ENCODE measurements at regions not wholly inside any gene's neighbourhood (a gene's known extent, or its start where the extent isn't known, plus 50 kb on each side); places are given as distances from the start of the nearest gene placed in this dataset.

GRCh38 chr18:72180689-72181088 is 363.5 kb downstream of the CBLN2 start:
- no peak for DNase-seq

DNA sequence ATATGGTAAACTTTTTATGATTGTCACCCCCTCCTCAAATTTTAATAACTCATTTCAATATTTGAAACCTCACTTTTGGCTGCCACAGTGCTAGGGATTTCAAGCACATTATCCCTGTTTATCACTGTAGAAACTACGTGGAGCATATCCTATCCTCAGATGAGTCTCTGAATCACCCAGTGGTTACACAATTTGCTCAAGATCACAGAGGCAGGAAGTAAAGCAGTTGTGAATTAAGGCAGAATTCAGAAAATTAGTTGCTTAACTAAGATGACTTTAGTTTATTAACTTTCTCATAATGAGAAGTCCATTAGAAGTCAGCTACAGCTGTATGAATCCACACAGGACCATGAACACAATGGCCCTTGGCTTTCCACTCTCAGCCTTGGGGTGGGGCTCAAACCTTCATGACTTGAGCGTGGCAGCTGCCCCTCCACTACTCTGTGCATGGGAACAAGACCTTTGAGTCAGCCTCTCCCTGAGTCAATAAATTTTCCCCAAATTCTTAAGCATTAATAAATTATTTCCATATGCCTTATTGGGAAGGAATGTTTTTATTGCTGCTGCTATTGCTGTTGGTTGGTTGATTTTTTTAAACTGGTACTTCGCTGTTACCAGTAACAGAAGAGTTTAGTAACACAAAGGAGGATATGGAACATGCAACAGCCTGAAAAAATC is 369.0 kb downstream of the CBLN2 start:
- no peak for DNase-seq

GRCh38 chr18:72171596-72171995 is 372.5 kb downstream of the CBLN2 start:
- DNase-seq: no peak

- DNase-seq: no peak
Measured at GRCh38 chr18:72161691-72162090, 382.5 kb downstream of the CBLN2 start.

DNA sequence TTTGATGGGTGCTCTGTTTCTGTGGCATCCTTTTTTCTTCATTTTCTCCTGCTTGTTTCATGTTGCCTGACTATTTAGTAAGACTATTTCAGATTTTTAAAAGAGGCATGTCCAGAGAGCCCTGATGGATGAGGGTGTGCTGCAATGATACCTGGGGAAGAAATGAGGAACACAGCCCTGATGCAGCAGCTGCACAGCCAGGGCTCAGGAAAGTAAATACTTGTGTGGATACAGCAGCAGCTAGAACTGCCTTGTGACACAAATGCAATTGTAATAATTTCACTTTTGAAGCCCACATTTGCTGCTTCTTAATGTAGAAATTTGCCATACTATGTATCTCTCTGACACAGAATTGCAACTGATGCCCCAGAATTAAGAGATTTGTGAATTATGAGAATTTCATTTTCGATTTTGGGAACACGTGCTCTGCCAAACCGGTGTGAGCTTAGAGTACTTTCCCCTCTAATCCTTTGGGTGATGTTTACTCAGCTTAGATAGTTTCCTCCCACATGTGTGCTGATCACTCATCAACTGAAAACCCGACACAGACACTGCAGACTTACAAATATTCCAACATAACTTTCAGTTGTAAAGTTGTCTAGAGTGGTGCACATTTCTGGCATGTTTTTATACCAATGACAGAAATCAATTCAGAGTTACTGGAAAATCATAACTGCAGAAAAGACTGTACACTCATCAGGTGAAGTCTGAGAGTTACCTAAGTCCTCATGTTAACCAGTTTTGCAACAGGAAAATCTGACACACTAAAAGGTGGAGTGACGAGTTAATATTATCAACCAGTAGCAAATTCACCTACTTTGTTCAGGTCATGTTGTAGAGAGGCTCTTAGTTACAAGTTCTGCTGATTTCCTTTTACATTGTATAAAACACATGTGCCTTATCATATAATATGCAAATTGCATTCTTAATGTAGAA is 383.4 kb downstream of the CBLN2 start:
- DNase-seq: no peak

DNA sequence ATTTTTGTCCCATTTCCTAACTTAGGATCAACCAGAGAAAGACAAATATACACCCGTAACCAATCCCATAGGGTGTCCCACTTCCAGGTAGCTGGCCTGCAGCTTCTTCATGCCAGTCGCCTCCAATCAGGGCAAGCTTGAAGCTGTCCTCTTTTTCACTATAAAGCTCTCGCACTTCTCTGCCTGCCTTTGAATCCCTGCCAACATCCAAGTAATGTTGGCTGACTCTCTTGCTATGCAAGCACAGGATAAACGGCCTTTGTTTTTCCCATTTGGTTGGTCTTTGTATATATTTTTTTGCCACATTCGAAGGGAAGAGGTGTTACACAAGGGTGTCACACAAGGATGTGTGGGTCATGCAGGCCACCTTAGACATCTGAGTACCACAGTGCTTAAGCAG is 388.8 kb downstream of the CBLN2 start:
- DNase-seq: no peak

- DNase-seq: no peak
Measured at GRCh38 chr18:72154926-72155325, 389.2 kb downstream of the CBLN2 start.

- no peak for DNase-seq
Measured at GRCh38 chr18:72152935-72153334, 391.2 kb downstream of the CBLN2 start.

GRCh38 chr18:72147830-72148229 is 396.3 kb downstream of the CBLN2 start:
- no peak for DNase-seq

GRCh38 chr18:72140007-72140406 is 404.1 kb downstream of the CBLN2 start:
- DNase-seq: no peak

GRCh38 chr18:72128649-72129048 is 415.5 kb downstream of the CBLN2 start:
- no peak for DNase-seq

DNA sequence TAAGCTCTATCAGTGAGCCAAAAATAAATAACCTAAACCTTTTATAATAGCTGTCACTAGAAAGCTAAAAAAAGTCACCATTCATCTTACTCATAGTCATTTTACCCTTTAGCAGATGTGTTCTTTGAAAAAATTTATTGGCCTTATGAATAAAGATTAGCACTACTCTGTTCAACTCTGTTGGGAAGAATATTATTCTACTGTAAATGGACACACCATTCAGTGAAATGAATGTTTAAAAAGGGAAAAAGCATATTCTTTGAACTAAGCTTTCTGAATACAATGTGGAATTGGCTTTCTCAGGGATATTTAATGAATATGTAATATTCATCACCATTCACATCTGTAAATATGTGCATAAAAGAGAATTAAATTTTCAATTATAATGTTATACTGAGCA is 422.0 kb downstream of the CBLN2 start:
- DNase-seq: no peak

- no peak for DNase-seq
Measured at GRCh38 chr18:72119082-72119481, 425.1 kb downstream of the CBLN2 start.

- DNase-seq: no peak
Measured at GRCh38 chr18:72114801-72115594, 429.1 kb downstream of the CBLN2 start.

DNA sequence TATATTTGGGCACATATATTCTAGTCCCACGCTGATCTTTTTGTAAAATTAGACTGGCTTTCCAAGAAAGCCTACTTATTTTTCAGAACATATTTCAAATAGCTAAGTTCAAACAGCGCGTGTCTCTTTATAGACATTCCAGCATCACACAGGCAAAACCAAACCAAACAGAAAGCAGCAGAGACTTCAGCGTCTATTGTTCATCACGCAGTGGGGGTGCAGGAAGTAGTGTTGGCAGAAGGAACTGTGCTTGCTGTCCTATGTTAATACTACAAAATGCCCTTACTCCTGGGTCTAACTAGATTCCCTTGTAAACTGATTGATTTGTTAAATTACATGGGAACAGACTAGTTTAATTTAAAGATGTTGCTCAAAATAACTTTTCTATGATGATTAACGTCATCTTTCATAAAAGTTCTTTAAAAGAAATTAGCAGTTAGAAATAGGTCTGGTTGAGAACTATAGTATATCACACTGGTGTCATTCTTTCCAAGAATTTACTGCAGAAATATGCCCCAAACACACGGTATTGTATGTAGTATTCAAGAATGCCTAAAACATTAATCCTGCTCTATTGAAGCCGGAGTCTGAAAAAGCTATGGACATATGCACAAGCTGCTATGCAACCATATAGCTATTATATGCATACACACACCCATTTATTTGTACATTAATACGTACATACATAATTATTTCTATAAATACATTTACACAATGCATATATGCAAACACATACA is 436.3 kb downstream of the CBLN2 start:
- no peak for DNase-seq

- DNase-seq: no peak
Measured at GRCh38 chr18:72104851-72105250, 439.3 kb downstream of the CBLN2 start.

DNA sequence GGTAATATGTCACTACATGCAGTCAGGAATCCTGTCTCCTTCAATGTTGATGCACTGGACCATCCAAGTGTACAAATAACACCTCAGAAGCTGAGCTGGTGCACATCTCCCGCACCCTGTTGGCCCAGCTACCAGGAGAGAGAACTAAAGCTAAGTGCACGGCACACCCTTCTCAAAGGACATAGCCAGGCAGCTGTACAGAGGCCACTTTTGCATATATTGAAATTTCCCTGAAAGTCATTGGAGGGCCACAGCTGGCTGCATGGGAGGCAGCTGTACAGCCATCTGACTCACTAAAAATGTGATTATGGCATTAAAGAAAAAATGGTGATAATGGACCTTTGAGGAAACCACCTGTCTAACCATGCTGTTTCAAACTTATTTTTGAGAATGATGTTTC is 441.7 kb downstream of the CBLN2 start:
- no peak for DNase-seq

GRCh38 chr18:72100465-72101004 is 443.6 kb downstream of the CBLN2 start:
- no peak for DNase-seq

DNA sequence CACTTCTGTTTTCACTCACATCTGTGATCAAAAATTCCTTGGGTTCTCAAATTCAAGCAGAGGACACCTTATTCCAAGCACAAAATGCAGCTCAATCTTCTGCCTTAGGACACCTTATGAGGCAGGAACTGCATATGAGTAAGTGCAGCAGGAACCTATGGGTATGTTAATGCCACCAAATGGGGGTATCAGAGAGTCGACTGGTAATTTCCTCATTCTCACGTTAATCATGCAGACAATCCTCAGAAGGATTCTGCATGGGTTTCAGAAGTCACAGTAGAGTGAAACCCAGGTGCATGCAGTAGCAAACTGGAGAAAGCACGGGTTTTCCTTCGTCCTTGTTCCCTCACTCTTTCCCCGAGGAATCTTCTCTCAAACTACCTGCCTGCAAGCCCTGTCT is 452.8 kb downstream of the CBLN2 start:
- no peak for DNase-seq

DNA sequence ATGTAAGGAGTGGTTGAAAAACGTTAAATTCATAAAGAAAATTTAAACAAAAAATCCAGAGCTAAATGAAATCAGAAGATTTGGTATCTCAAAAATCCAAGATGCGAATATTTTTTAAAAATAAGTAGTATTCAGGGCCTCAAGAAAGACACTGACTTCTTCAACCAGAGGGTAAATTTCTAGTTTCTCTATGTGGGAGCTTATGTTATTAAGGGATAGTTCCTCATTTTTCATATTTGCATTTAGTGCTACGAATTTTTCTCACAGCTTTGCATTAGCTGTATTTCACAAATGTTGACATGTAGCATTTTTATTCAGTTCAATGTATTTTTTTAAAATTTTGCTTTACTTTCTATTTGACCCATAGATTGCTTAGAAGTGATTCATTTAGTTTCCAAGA is 454.7 kb downstream of the CBLN2 start:
- DNase-seq: no peak

DNA sequence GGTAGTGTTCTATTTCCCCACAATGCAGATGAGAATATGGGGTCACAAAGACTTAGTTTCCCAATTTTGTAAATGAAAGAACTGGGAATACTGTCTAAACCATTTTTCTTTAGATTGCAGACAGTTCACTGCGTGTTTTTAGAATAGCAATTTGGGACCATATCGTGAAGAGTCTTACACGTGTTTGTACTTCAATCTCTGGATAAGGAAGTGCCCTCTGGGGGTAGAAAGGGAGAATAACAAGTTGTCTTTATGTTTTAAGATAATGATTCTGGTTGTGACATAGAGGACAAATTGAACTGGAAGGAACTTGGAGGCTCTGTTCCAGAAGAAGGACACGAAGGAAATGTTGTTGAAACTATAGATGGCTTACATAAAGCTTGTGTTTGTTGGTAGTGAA is 457.7 kb downstream of the CBLN2 start:
- no peak for DNase-seq

DNA sequence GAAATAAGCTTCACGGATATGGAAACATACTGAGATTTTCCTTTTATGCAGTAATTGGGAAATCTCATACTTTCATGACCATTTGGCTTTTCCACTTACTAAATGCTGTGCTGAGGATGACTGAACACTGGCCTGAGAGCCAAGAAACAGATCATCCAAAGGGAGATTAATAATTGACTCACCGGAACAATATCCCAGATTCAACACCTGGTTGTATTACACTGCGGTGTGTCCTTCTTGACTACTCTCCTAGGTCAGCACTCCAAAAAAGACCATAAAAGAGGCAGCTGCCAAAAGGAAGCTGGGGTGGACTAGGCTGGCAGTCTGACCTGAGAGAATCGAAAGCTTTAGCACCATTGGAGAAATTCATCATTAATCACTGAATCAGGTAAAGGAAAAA is 469.1 kb downstream of the CBLN2 start:
- DNase-seq: no peak
